Sigmoid colon (tissue), 4 donors: ENCODE measurements at regions not wholly inside any gene's neighbourhood (a gene's known extent, or its start where the extent isn't known, plus 50 kb on each side); places are given as distances from the start of the nearest gene placed in this dataset.

Experiments used
- CTCF ChIP-seq, 4 experiments: fragments of 450-650 bp in 3 of 4; fragments of 200-600 bp in 1 of 4; IDR thresholded peaks; one replicate each; pipeline ENCODE4 v1.5.1; 2016 to 2019; ENCODE audit warnings: antibody characterized with exemption in 4 of 4, mild to moderate bottlenecking in 3 of 4, moderate library complexity in 2 of 4
- POLR2AphosphoS5 ChIP-seq, 4 donors: sonication (generic); formaldehyde crosslinking; IDR thresholded peaks; one replicate each; pipeline ENCODE4 v1.6.1; 2017; ENCODE audit warnings: antibody characterized with exemption in 4 of 4

- TF ChIP-seq CTCF (IDR thresholded peaks at IDR 0.05) (no peak), POLR2AphosphoS5 (IDR thresholded peaks at IDR 0.05) (no peak)
Observed at GRCh38 chr18:6547476-6547875, 132.8 kb upstream of the L3MBTL4 start.
